GM23338 (cell line): ENCODE measurements at regions not wholly inside any gene's neighbourhood (a gene's known extent, or its start where the extent isn't known, plus 50 kb on each side); places are given as distances from the start of the nearest gene placed in this dataset.

Source experiments
- ATAC-seq: fragments of 200-7000 bp; cut with Tn5 transposase; 3 replicates; pipeline ENCODE4 v1.9.1; 2020
- DNase-seq: peaks from one replicate; pipeline ENCODE4 v3.0.0-alpha.2; 2015; ENCODE audit warnings: low spot score
- H2AFZ ChIP-seq: fragments of 200-600 bp; sonication (generic); 2 replicates; pipeline ENCODE4 v1.8.0; 2016; ENCODE audit warnings: antibody characterized with exemption, mild to moderate bottlenecking, moderate library complexity
- H3F3A ChIP-seq: fragments of 200-600 bp; sonication (generic); replicated peaks from 2 replicates; pipeline ENCODE4 v1.8.0; 2017; ENCODE audit warnings: antibody characterized with exemption, mixed run types, low read depth
- H3K27ac ChIP-seq: fragments of 200-600 bp; sonication (generic); 2 replicates; pipeline ENCODE4 v1.6.1; 2016; ENCODE audit warnings: low read depth
- H3K27me3 ChIP-seq: fragments of 200-600 bp; sonication (generic); 2 replicates; pipeline ENCODE4 v1.8.0; 2016; ENCODE audit warnings: mild to moderate bottlenecking, mixed run types, moderate library complexity; ENCODE audit not compliant: insufficient read depth
- H3K36me3 ChIP-seq: fragments of 200-600 bp; sonication (generic); 2 replicates; pipeline ENCODE4 v1.8.0; 2016; ENCODE audit warnings: mild to moderate bottlenecking; ENCODE audit not compliant: insufficient read depth
- H3K4me1 ChIP-seq: fragments of 200-600 bp; sonication (generic); 2 replicates; pipeline ENCODE4 v1.8.0; 2016; ENCODE audit warnings: mild to moderate bottlenecking, moderate library complexity; ENCODE audit not compliant: insufficient read depth
- H3K4me2 ChIP-seq: fragments of 200-600 bp; sonication (generic); 2 replicates; pipeline ENCODE4 v1.7.1; 2017; ENCODE audit warnings: mixed run types
- H3K4me3 ChIP-seq: fragments of 200-600 bp; sonication (generic); 2 replicates; pipeline ENCODE4 v1.6.1; 2016; ENCODE audit warnings: mixed run types
- H3K79me2 ChIP-seq: fragments of 200-600 bp; sonication (generic); replicated peaks from 2 replicates; pipeline ENCODE4 v1.8.0; 2017; ENCODE audit warnings: mild to moderate bottlenecking; ENCODE audit not compliant: insufficient read depth
- H3K9me2 ChIP-seq: fragments of 200-600 bp; sonication (generic); 2 replicates; pipeline ENCODE4 v1.8.0; 2017; ENCODE audit not compliant: insufficient read depth
- H4K20me1 ChIP-seq: fragments of 200-600 bp; sonication (generic); replicated peaks from 2 replicates; pipeline ENCODE4 v1.8.0; 2017; ENCODE audit warnings: mild to moderate bottlenecking; ENCODE audit not compliant: insufficient read depth
- H3K27ac Mint-ChIP-seq: 2 replicates; pipeline ENCODE4 v1.8.0; 2020; ENCODE audit warnings: inconsistent platforms, mild to moderate bottlenecking, moderate library complexity, mixed read lengths
- H3K27me3 Mint-ChIP-seq: 3 replicates; pipeline ENCODE4 v1.8.0; 2022; ENCODE audit warnings: low read depth, mild to moderate bottlenecking, moderate library complexity, mixed read lengths, inconsistent platforms; ENCODE audit not compliant: insufficient read depth, poor library complexity
- H3K36me3 Mint-ChIP-seq: 3 replicates; pipeline ENCODE4 v1.8.0; 2021; ENCODE audit warnings: low read depth, mild to moderate bottlenecking, inconsistent platforms, moderate library complexity, mixed read lengths
- H3K4me1 Mint-ChIP-seq: 3 replicates; pipeline ENCODE4 v1.8.0; 2020; ENCODE audit warnings: mild to moderate bottlenecking, inconsistent platforms, mixed read lengths
- H3K4me3 Mint-ChIP-seq: 3 replicates; pipeline ENCODE4 v1.8.0; 2021; ENCODE audit warnings: moderate library complexity, mild to moderate bottlenecking, inconsistent platforms, mixed read lengths
- H3K9me3 Mint-ChIP-seq: 3 replicates; pipeline ENCODE4 v1.8.0; 2020; ENCODE audit warnings: moderate library complexity, mild to moderate bottlenecking, inconsistent platforms, mixed read lengths
- CREB1 ChIP-seq: fragments of 250-450 bp; sonication (Bioruptor Pico); IDR thresholded peaks from 2 replicates; pipeline ENCODE4 v1.5.0; 2020; ENCODE audit warnings: low read depth, mild to moderate bottlenecking, moderate library complexity
- CTCF ChIP-seq, 2 experiments: fragments of 200-600 bp in 1 of 2; sonication (generic) in 1 of 2; conservative IDR thresholded peaks; 2 replicates each; pipeline versions ENCODE4 v1.5.1 to v1.6.1; 2016 to 2017; ENCODE audit warnings: antibody characterized with exemption in 2 of 2, low read depth in 2 of 2, mild to moderate bottlenecking in 2 of 2, moderate library complexity in 1 of 2
- EZH2 ChIP-seq: fragments of 200-600 bp; sonication (generic); IDR thresholded peaks from one replicate; pipeline ENCODE4 v1.8.0; 2017; ENCODE audit warnings: antibody characterized with exemption, mild to moderate bottlenecking, low read depth; ENCODE audit not compliant: unreplicated experiment
- EZH2phosphoT487 ChIP-seq: fragments of 200-600 bp; sonication (generic); IDR thresholded peaks from one replicate; pipeline ENCODE4 v1.8.1; 2018; ENCODE audit warnings: antibody characterized with exemption; ENCODE audit not compliant: unreplicated experiment
- JUNB ChIP-seq: IDR thresholded peaks from one replicate; pipeline ENCODE4 v1.6.1; 2016; ENCODE audit warnings: antibody characterized with exemption; ENCODE audit not compliant: unreplicated experiment
- NANOG ChIP-seq: IDR thresholded peaks from 2 replicates; pipeline ENCODE4 v1.6.1; 2016; ENCODE audit warnings: antibody characterized with exemption, borderline replicate concordance
- POLR2AphosphoS5 ChIP-seq: IDR thresholded peaks from 2 replicates; pipeline ENCODE4 v1.6.1; 2016; ENCODE audit warnings: antibody characterized with exemption, low read depth
- REST ChIP-seq: IDR thresholded peaks from one replicate; pipeline ENCODE4 v1.6.1; 2018; ENCODE audit warnings: antibody characterized with exemption; ENCODE audit not compliant: unreplicated experiment
- STAT1 ChIP-seq: IDR thresholded peaks from one replicate; pipeline ENCODE4 v1.6.1; 2016; ENCODE audit warnings: antibody characterized with exemption; ENCODE audit not compliant: unreplicated experiment
- ZNF114 ChIP-seq: fragments of 250-450 bp; sonication (Bioruptor Pico); IDR thresholded peaks from 2 replicates; pipeline ENCODE4 v1.5.0; 2020; ENCODE audit warnings: mild to moderate bottlenecking, moderate library complexity
- ZNF331 ChIP-seq: fragments of 250-450 bp; sonication (Bioruptor Pico); IDR thresholded peaks from 2 replicates; pipeline ENCODE4 v1.5.0; 2020; ENCODE audit warnings: low read depth, mild to moderate bottlenecking, moderate library complexity
- ZNF462 ChIP-seq: fragments of 250-450 bp; sonication (Bioruptor Pico); IDR thresholded peaks from 2 replicates; pipeline ENCODE4 v1.5.0; 2020; ENCODE audit warnings: mild to moderate bottlenecking, moderate library complexity

GRCh38 chr2:118508282-118508681 lies 339.2 kb downstream of the EN1 start (continued):
- no peak for TF ChIP-seq ZNF462

GRCh38 chr2:118505436-118505835 lies 342.0 kb downstream of the EN1 start:
- Mint-ChIP-seq H3K27ac (no peak overlapping the region), H3K4me3 (no peak overlapping the region), H3K36me3 (no peaks in the 10 kb centered on the region), H3K27me3 (peaks cover 2% of the 10 kb centered on the region), H3K4me1 (peaks cover 16% of the 10 kb centered on the region), H3K9me3 (no peaks in the 10 kb centered on the region)
- Histone ChIP-seq H4K20me1 (no peaks in the 10 kb centered on the region), H3K4me1 (peaks cover 3% of the 10 kb centered on the region; the same call in 1 of the 2 replicates), H3K4me2 (no peak overlapping the region), H3K79me2 (no peaks in the 10 kb centered on the region), H3K36me3 (no peaks in the 10 kb centered on the region), H3K4me3 (no peak overlapping the region), H3F3A (no peaks in the 10 kb centered on the region), H2AFZ (no peak overlapping the region), H3K27ac (no peak overlapping the region), H3K27me3 (no peaks in the 10 kb centered on the region), H3K9me2 (no peaks in the 10 kb centered on the region)
- DNase-seq = no peak
- no peak for ATAC-seq
- TF ChIP-seq REST (no peak), EZH2 (no peak), ZNF114 (CRISPR knock-in tag) (no peak), EZH2phosphoT487 (no peak), POLR2AphosphoS5 (no peak), NANOG (no peak), CTCF (conservative IDR thresholded peaks at IDR 0.05; ENCODE audit: low read depth in 2 of 2) (no peak), ZNF331 (CRISPR knock-in tag) (no peak), STAT1 (no peak), CREB1 (CRISPR knock-in tag) (no peak), JUNB (no peak)
